ENCODE measurements at regions not wholly inside any gene's neighbourhood (a gene's known extent, or its start where the extent isn't known, plus 50 kb on each side); places are given as distances from the start of the nearest gene placed in this dataset.

DNA sequence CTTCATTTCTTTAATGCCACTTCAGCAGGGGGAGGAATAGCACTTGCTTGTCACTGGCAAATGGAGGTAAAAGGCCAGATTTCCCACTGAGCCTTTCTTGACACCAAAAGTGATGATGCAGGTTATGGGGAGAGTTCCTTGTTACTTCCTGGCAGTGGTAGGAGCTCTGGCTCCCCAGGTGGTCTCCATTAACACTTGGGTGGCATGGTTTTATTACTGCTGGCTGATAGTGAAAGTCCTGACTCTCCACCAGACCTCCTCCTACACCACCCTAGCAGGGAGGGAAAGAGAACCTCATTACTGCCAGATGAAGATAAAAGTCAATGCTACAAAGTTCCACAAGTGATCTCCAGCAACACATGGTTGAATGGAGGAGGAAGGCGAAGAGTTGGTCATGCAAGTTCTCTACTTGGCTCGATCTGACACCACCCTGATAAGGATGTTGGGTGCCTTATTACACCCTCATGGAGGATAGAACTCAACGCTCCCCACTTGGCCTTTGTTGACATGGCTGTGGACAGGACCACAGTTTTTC lies 152.7 kb upstream of the GNAO1 start:
- TF ChIP-seq, protein P1, sequence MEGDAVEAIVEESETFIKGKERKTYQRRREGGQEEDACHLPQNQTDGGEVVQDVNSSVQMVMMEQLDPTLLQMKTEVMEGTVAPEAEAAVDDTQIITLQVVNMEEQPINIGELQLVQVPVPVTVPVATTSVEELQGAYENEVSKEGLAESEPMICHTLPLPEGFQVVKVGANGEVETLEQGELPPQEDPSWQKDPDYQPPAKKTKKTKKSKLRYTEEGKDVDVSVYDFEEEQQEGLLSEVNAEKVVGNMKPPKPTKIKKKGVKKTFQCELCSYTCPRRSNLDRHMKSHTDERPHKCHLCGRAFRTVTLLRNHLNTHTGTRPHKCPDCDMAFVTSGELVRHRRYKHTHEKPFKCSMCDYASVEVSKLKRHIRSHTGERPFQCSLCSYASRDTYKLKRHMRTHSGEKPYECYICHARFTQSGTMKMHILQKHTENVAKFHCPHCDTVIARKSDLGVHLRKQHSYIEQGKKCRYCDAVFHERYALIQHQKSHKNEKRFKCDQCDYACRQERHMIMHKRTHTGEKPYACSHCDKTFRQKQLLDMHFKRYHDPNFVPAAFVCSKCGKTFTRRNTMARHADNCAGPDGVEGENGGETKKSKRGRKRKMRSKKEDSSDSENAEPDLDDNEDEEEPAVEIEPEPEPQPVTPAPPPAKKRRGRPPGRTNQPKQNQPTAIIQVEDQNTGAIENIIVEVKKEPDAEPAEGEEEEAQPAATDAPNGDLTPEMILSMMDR (IDR thresholded peaks at IDR 0.05; ENCODE audit: low read depth, low read length, poor library complexity, severe bottlenecking) = no peak
- no peak for TF ChIP-seq EZH2phosphoT487 (IDR thresholded peaks at IDR 0.05; ENCODE audit: borderline replicate concordance, low read length)
